GM18858 (cell line): ENCODE measurements at regions not wholly inside any gene's neighbourhood (a gene's known extent, or its start where the extent isn't known, plus 50 kb on each side); places are given as distances from the start of the nearest gene placed in this dataset.

Experiments used
- ATAC-seq: cut with Tn5 transposase; IDR thresholded peaks from one replicate; pipeline ENCODE4 v1.9.1; 2021; ENCODE audit not compliant: unreplicated experiment

- ATAC-seq, result no peak
These were observed 224.3 kb downstream of the ANKRD60 start for GRCh38 chr20:58004146-58004545.

- no peak for ATAC-seq
These were observed 224.9 kb downstream of the ANKRD60 start for GRCh38 chr20:58003525-58003924.

DNA sequence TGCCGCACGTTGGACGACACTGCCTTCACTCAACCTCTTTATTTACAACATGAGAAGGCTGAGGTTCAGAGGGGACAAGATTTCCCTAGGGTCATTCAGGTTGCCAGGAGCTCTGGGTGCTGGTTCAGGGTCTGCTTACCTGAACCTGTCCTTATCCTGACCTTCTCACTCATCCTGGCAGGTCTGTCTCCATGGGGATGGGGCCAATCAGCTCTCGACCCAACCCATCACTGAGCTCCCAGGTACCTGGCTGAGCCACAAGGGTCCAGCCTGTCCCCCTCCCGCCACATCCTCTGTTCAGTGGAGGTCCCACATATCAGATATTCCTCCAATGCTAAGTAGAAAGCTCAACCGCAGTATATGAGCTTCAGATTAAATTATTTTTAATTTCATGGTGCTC, 225.6 kb downstream of the ANKRD60 start:
- ATAC-seq, result no peak

- ATAC-seq, result no peak
These were observed 226.5 kb downstream of the ANKRD60 start for GRCh38 chr20:58001946-58002345.

GRCh38 chr20:58001381-58001780, 227.1 kb downstream of the ANKRD60 start:
- no peak for ATAC-seq

- no peak for ATAC-seq
These were observed 227.6 kb downstream of the ANKRD60 start for GRCh38 chr20:58000861-58001260.

DNA sequence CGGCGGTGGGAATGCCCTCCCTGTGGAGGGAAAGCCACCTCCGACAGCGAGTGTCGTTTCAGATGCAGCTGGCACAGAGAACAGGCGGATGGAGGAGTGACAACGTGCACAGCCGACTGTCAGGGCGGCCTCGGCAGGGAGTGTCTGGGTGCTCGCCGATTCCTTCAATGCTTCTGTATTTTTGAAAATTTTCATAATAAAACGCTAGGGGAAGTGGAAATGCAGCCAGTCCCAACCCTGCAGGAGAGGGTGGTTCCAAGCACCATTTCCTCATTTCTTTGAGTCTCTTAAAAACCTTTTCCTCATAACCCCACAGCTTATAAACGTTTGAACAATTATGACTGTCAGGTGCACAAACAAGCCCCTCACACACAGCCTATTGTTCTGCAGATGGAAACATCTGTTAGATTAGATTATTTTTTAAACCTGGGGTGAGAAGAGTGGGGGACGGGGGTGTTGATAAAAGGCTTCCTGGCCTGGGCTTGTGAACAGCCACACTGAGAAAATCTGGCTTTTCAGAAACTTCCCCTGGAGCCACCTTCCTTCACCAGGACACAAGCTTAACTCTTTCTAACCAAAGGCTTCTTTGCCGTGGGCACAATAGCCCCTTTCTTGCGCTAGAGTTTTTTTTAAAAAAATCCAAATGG, 228.9 kb downstream of the ANKRD60 start:
- ATAC-seq, result no peak

GRCh38 chr20:57998981-57999464, 229.4 kb downstream of the ANKRD60 start:
- no peak for ATAC-seq

DNA sequence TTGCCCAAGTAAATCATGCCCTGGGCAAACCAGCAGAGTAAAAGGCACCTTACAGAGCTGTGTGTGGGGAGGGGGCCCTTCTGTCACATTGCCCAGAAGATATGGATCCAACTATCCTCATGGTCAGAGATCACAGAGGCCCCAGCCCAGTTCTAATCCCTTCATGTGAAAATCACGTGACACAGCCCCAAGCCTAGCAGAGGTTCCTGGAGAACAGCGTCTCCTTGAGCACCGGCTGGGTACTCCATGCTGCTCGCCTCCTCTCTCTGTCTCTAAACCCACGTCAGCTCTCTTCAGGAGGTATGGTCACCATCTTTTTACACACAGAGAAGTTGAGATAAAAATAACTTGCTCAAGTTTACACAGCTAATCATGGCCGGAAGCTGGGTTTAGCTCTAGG, 230.2 kb downstream of the ANKRD60 start:
- no peak for ATAC-seq

GRCh38 chr20:57996936-57997890, 231.2 kb downstream of the ANKRD60 start:
- no peak for ATAC-seq

DNA sequence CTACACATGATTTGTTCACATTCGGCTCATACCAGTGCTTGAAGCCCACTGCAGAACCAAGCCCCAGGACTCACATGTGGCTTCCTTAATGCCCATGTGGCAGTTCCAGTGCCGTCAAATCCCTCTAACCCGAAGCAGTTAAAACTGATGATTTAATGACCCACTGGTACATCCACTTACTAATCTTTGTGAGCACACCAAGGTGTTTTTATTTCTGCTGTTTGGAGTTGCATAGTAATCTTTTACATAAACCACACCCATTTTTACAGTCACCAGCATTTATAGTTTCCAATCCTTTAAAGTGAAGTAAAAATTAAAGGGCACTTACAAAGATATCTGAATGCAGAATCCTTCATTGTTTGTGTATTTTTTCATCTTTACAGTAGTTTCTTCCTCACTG, 232.0 kb downstream of the ANKRD60 start:
- ATAC-seq, result no peak

GRCh38 chr20:57995381-57995977, 233.0 kb downstream of the ANKRD60 start:
- ATAC-seq, result no peak

DNA sequence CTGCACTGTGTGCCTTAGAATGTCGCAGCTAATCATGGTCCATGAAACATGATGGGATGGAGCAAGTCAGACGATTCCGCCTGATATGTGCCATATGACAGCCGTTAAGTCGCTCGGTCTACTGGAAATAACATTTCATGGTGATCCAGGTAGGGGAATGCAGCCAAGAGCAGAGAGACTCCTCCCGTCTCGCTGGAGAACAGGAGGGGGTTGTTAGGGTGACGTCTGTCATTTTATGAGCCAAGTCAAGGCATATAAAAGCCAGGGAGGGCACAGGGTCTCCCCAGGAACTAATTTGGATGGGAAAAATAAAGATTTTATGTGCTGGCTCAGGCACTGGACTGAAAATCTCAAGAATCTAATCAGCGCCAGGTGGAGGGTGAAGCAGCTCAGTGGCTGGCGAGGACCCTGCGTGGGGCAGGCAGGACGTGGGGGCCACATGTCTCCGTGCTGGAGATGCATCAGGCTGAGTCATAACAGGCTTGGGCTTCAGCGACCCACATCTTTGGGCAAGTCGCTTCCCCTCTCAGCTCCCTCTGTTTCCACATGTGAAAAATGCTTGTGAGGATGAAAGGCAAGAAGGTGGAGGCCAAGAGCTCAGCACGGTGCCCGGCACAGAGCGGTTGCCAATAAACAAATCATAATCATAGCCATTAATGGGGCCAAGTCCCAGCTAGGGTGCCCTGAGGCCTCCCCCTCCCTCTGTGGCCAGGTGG, 234.6 kb downstream of the ANKRD60 start:
- ATAC-seq, result no peak

DNA sequence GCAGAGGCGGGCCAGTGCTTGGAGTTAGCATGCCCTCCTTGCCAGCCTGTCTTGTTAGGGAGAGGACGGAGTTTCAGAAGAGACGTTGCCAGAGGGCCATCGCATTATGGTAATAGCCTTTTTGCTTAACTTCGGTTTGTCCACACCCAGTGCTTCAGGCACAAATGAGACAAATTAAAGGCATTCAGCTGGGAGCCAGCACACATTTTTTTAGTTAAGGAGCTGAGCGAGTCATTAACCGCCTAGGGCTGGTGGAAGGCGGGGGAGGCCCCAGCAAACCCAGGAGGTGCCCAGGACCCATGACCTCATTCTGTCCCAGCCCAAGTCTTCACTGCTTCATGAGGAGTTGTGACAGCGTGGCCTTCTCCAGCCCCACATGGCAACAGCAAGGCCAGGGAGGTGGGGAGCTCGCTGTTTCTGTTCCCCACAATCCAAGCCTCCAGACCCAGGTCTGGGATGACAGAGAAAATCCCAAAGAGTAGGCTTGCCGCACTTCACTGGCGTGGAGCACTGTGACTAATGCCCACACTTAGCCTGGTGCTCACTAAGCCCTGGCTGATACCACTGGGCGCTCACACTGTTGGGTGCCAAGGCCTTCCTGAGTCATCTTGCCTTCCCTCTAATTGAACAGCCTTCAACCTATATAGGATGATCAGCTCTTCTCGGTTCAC, 237.1 kb downstream of the ANKRD60 start:
- ATAC-seq, result no peak

DNA sequence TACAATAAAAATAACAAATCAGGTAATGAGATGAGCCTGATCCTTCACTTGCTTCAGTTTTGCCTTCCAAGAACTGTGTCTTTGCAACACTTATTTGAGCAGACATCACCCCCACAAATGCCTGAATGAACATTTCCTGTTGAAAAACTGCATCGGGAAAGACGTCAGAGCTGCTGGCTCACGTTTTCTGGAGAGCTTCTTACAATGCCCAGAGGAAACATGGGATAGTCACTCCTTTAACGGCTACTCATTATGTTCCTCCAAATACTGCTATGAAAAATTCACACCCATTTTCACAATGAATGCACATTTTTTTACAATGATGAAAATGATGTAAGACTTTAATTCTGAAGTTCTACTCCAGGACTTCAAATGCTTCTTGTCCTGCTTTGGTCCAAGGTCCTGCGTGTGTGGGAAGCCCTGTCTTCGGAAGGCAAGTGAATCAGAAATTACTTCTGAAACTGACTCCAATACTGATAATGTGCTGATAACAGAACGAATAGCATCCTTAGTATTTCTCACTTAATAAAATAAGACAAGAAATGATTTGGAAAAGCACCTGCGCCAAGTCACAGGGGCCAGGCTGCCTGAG, 238.0 kb downstream of the ANKRD60 start:
- ATAC-seq, result no peak

DNA sequence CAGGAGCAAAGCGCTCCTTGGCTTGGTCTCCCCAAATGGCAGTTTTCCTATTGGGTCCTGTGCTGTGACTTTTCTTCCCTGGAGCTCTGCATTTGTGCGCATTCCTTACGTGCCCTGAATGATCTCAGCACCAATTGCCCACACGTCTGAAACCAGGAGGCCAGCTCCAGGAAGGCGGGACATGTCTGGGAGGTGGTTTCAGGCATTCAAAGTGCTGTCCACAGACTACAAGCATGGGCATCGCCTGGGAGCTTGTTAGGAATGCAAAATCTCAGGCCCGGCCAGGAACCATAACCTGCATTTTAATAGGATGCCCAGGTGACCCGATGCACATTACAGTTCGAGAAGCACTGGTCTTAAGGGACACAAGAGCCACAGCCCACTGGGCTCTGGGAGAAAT, 239.6 kb downstream of the ANKRD60 start:
- no peak for ATAC-seq

- no peak for ATAC-seq
These were observed 240.0 kb downstream of the ANKRD60 start for GRCh38 chr20:57988422-57988821.

DNA sequence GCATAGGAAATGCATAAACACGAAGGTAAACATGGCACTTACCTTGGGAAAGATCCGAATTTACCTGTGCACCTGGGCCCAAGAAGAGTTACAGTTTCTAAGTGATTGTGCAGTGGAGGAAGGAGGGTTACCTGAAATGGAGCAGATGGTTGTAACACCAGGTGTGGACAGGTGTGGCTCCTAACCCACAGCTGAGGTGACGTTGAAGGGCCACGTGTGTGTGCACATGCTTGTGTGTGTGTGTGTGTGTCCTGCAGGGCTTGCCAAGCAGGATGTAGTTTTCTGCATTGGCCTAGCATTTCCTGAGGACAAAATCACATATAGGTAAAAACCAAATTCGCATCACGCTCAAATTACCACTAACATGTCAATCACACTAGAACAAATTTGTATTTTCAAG, 240.8 kb downstream of the ANKRD60 start:
- ATAC-seq, result no peak

DNA sequence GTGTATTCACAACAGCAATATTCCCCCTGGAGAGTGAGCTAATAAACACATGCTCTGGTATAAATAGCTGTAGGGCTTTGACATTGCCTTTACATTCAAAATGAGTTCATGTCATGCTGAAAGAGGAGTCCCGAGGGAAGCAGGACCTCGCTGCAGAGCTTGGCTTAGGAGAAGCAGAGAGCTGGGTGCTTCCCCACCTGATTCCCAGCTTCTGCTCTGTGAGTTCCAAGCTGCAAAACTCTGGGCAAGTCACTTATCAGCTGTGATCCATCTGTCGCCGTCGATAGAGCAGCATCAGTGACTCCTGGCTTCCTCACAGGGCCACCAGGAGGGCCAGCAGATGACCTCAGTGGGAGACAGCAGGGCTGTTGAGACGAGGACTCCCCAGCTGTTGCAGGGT, 241.8 kb downstream of the ANKRD60 start:
- ATAC-seq, result no peak

GRCh38 chr20:57985278-57985677, 243.2 kb downstream of the ANKRD60 start:
- no peak for ATAC-seq
